Cardiac fibroblast (primary cell): ENCODE measurements at regions not wholly inside any gene's neighbourhood (a gene's known extent, or its start where the extent isn't known, plus 50 kb on each side); places are given as distances from the start of the nearest gene placed in this dataset.

Experiments
- DNase-seq, 2 donors: peaks; one replicate each; pipeline versions ENCODE4 v3.0.0 to v3.0.0-alpha.2; 2010; ENCODE audit warnings: low read depth in 2 of 2
- H3K4me3 ChIP-seq, 2 donors: replicated peaks in 1 of 2; 1 replicate in 1 of 2; 2 replicates in 1 of 2; pipeline ENCODE4 v1.5.1; 2011; ENCODE audit warnings: low read depth in 2 of 2, low read length in 2 of 2, mild to moderate bottlenecking in 2 of 2, moderate library complexity in 1 of 2
- TF ChIP-seq, protein P1 (sequence below): IDR thresholded peaks from one replicate; pipeline ENCODE4 v1.5.1; 2011; ENCODE audit warnings: low read depth, mild to moderate bottlenecking, low read length, inconsistent platforms

- TF ChIP-seq, protein P1, sequence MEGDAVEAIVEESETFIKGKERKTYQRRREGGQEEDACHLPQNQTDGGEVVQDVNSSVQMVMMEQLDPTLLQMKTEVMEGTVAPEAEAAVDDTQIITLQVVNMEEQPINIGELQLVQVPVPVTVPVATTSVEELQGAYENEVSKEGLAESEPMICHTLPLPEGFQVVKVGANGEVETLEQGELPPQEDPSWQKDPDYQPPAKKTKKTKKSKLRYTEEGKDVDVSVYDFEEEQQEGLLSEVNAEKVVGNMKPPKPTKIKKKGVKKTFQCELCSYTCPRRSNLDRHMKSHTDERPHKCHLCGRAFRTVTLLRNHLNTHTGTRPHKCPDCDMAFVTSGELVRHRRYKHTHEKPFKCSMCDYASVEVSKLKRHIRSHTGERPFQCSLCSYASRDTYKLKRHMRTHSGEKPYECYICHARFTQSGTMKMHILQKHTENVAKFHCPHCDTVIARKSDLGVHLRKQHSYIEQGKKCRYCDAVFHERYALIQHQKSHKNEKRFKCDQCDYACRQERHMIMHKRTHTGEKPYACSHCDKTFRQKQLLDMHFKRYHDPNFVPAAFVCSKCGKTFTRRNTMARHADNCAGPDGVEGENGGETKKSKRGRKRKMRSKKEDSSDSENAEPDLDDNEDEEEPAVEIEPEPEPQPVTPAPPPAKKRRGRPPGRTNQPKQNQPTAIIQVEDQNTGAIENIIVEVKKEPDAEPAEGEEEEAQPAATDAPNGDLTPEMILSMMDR = no peak
Measured at GRCh38 chr17:10956821-10957220, 118.9 kb upstream of the PIRT start.

GRCh38 chr17:10944819-10945218, 106.9 kb upstream of the PIRT start:
- TF ChIP-seq, protein P1 = no peak
- DNase-seq = no peak
- H3K4me3 ChIP-seq = no peak overlapping the region

More at GRCh38 chr17:10956821-10957220, 118.9 kb upstream of the PIRT start:
- no peak for DNase-seq
- H3K4me3 ChIP-seq = no peak overlapping the region

DNA sequence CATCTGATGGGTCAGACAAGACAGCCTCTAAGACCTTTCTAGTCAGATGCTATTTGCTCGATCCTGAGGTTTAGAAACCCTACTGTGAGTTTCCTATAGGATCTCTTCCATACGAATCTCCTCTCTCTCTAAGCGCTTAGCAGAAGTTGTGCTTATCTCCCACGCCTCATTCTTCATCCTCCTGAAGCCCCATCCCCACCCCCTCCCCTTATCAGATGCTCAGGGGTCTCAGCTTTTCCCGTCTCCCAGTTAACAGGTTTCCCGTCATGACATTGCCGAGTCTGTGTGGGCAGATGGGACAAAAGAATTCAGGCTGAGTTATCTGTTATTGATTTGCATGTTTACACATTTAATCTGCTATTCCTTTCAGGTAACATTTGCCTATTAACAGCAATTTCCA, 99.0 kb upstream of the PIRT start:
- DNase-seq = no peak
- no peak overlapping the region for H3K4me3 ChIP-seq
- TF ChIP-seq, protein P1 = no peak

- TF ChIP-seq, protein P1 = no peak
- DNase-seq = no peak
- no peak overlapping the region for H3K4me3 ChIP-seq
Measured at GRCh38 chr17:10932938-10933337, 95.1 kb upstream of the PIRT start.

- TF ChIP-seq, protein P1 = no peak
- DNase-seq = no peak
- no peak overlapping the region for H3K4me3 ChIP-seq
Measured at GRCh38 chr17:10931133-10931532, 93.2 kb upstream of the PIRT start.

DNA sequence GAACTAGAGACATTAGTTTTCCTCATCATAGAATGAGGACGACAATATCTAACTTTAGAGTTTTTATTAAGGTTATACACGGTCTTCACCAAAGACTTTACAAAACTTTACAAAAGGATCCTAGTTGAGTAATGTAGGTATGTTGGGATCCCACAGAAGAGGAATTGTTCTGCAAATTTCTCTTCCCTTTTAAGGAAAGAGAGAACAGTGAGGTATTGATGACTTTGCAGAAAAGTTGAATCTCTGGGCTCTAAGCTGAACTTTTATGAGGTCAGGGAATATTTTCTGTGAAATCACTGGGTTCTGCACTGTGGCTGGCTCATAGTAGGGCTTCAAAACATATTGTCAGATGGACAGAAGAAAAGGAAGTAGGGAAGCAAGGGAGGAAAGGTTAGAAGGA, 89.8 kb upstream of the PIRT start:
- TF ChIP-seq, protein P1 = no peak
- no peak overlapping the region for H3K4me3 ChIP-seq
- no peak for DNase-seq

GRCh38 chr17:10920558-10921108, 82.7 kb upstream of the PIRT start:
- H3K4me3 ChIP-seq = no peak overlapping the region
- TF ChIP-seq, protein P1 = no peak
- DNase-seq = no peak
